Pulmonary artery endothelial cell (primary cell): ENCODE measurements at regions not wholly inside any gene's neighbourhood (a gene's known extent, or its start where the extent isn't known, plus 50 kb on each side); places are given as distances from the start of the nearest gene placed in this dataset.
A peak's percentile ranks its signal among the peaks of the same experiment; 100 is the strongest.

ENCODE experiments used
- DNase-seq: peaks from one replicate; pipeline ENCODE4 v3.0.0-alpha.2; 2011; ENCODE audit warnings: low read depth, low spot score

GRCh38 chr11:10358696-10359095 lies 53.8 kb downstream of the ADM start:
- DNase-seq: no peak

GRCh38 chr11:10359171-10359570 lies 54.3 kb downstream of the ADM start:
- DNase-seq: no peak

GRCh38 chr11:10360835-10361234 lies 56.0 kb downstream of the ADM start:
- no peak for DNase-seq

- DNase-seq: no peak
Measured at GRCh38 chr11:10365045-10365444, 60.2 kb downstream of the ADM start.

GRCh38 chr11:10366568-10367331 lies 61.9 kb downstream of the ADM start:
- peak; percentile 95 for DNase-seq

GRCh38 chr11:10371926-10372641 lies 67.2 kb downstream of the ADM start:
- no peak for DNase-seq

- DNase-seq: no peak
Measured at GRCh38 chr11:10373340-10373739, 68.5 kb downstream of the ADM start.

GRCh38 chr11:10373929-10374328 lies 69.1 kb downstream of the ADM start:
- DNase-seq: no peak

GRCh38 chr11:10374386-10374785 lies 69.5 kb downstream of the ADM start:
- no peak for DNase-seq

- no peak for DNase-seq
Measured at GRCh38 chr11:10375280-10375971, 70.6 kb downstream of the ADM start.

- DNase-seq: no peak
Measured at GRCh38 chr11:10376061-10376460, 71.2 kb downstream of the ADM start.

- no peak for DNase-seq
Measured at GRCh38 chr11:10377183-10377582, 72.3 kb downstream of the ADM start.

- no peak for DNase-seq
Measured at GRCh38 chr11:10378362-10378761, 73.5 kb downstream of the ADM start.

- DNase-seq: no peak
Measured at GRCh38 chr11:10379022-10379421, 74.1 kb downstream of the ADM start.

- no peak for DNase-seq
Measured at GRCh38 chr11:10379426-10379825, 74.6 kb downstream of the ADM start.

GRCh38 chr11:10379871-10380568 lies 75.0 kb upstream of the AMPD3 start:
- no peak for DNase-seq

- DNase-seq: no peak
Measured at GRCh38 chr11:10380921-10381320, 74.1 kb upstream of the AMPD3 start.

GRCh38 chr11:10381736-10382135 lies 73.3 kb upstream of the AMPD3 start:
- DNase-seq: no peak

- DNase-seq: no peak
Measured at GRCh38 chr11:10382518-10382917, 72.5 kb upstream of the AMPD3 start.

GRCh38 chr11:10385696-10386095 lies 69.4 kb upstream of the AMPD3 start:
- no peak for DNase-seq

GRCh38 chr11:10386361-10386760 lies 68.7 kb upstream of the AMPD3 start:
- DNase-seq: no peak

GRCh38 chr11:10386861-10387205 lies 68.2 kb upstream of the AMPD3 start:
- DNase-seq: no peak
